ENCODE measurements at regions not wholly inside any gene's neighbourhood (a gene's known extent, or its start where the extent isn't known, plus 50 kb on each side); places are given as distances from the start of the nearest gene placed in this dataset.
"Not testable (repeated sequence)": the region's sequence is repeated elsewhere in the genome, so short reads cannot be mapped to it uniquely, and the experiment has no call there.

DNA sequence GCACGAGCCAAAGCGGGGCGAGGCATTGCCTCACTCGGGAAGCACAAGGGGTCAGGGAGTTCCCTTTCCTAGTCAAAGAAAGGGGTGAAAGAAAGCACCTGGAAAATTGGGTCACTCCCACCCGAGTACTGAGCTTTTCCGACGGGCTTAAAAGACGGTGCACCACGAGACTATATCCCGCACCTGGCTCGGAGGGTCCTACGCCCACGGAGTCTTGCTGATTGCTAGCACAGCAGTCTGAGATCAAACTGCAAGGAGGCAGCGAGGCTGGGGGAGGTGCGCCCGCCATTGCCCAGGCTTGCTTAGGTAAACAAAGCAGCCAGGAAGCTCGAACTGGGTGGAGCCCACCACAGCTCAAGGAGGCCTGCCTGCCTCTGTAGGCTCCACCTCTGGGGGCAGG lies 172.2 kb upstream of the KCNH8 start:
- BruUV-seq (replicated peaks); DNase-seq (ENCODE audit: extremely low read depth in 1 of 4, low spot score in 3 of 4); intact Hi-C loops (cut with micrococcal nuclease); H3K9me3 ChIP-seq (replicated peaks; ENCODE audit: control insufficient read depth, insufficient read depth, low read depth, low read length); H3K27ac ChIP-seq (ENCODE audit: extremely low read depth, low read depth, low read length); FAIRE-seq; H3K4me3 ChIP-seq; H2AFZ ChIP-seq (ENCODE audit: low read depth, low read length); H3K9me1 ChIP-seq (ENCODE audit: control insufficient read depth, insufficient read depth, low read length); H3K4me1 ChIP-seq (replicated peaks in 1 of 2; ENCODE audit: control insufficient read depth in 2 of 2, insufficient read depth in 2 of 2, low read length in 2 of 2); H4K20me1 ChIP-seq (replicated peaks; ENCODE audit: control insufficient read depth, insufficient read depth, low read length); H3K79me2 ChIP-seq (ENCODE audit: control insufficient read depth, insufficient read depth, low read length); H3K27me3 ChIP-seq (ENCODE audit: control insufficient read depth in 2 of 2, insufficient read depth in 2 of 2, low read length in 2 of 2); H3K36me3 ChIP-seq (ENCODE audit: control insufficient read depth, insufficient read depth, low read length); in situ Hi-C loops (cut with MboI); H3K9ac ChIP-seq (ENCODE audit: insufficient read depth in 1 of 2, low read depth in 2 of 2, low read length in 2 of 2); ATAC-seq; POLR2A ChIA-PET; H3K4me2 ChIP-seq (ENCODE audit: insufficient read depth, low read length); CTCF ChIA-PET (ENCODE audit: low intra/inter-chr PET ratio): not testable (repeated sequence)
- 0% methylated on average over 11 of the region's 17 CpGs for WGBS (ENCODE audit: insufficient coverage, low coverage, missing lambda C conversion rate)

DNA sequence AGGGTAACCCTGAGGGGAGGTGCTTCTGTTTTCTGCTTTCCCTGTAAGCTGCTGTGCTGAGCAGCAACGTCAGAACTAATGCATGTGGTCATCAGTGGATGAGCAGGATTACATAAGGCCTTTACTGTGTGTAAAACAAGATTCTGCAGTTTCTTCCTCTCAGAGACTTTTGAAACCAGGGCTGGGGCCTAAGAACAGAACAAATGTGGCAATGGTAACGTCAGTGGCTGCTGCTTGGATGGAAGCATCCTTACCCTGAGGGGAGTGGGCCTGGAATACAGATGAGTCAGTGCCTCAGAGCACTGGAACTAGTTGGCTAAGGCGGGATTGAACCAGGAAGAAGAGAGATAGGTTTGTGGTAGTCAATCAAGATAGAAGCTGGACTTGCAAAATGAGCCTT lies 180.2 kb upstream of the KCNH8 start:
- FAIRE-seq (no peak), DNase-seq (ENCODE audit: extremely low read depth in 1 of 4, low spot score in 3 of 4) (no peak), ATAC-seq (no peak)
- WGBS (ENCODE audit: insufficient coverage, low coverage, missing lambda C conversion rate), result 2% methylated on average over 3 of the region's 3 CpGs
- POLR2A ChIA-PET, result no interaction called here
- no peaks in the 10 kb centered on the region for H3K9me3 ChIP-seq (replicated peaks; ENCODE audit: control insufficient read depth, insufficient read depth, low read depth, low read length)
- no TSS peak for BruUV-seq (replicated peaks)
- no peaks in the 10 kb centered on the region for H3K27me3 ChIP-seq (ENCODE audit: control insufficient read depth in 2 of 2, insufficient read depth in 2 of 2, low read length in 2 of 2)
- TF ChIP-seq LARP7 (IDR thresholded peaks at IDR 0.05) (no peak), ZNF583 (CRISPR knock-in tag; IDR thresholded peaks at IDR 0.05) (no peak), CREB5 (CRISPR knock-in tag; IDR thresholded peaks at IDR 0.05) (no peak), TSC22D4 (tag; IDR thresholded peaks at IDR 0.05) (no peak), ARID2 (IDR thresholded peaks at IDR 0.05) (no peak), SIRT6 (IDR thresholded peaks at IDR 0.05; ENCODE audit: low read depth, low read length) (no peak), GATAD2A (IDR thresholded peaks at IDR 0.05) (no peak), SLC30A9 (CRISPR knock-in tag; IDR thresholded peaks at IDR 0.05) (no peak), ZNF79 (CRISPR knock-in tag; IDR thresholded peaks at IDR 0.05; ENCODE audit: low read depth) (no peak), FOXJ3 (CRISPR knock-in tag; IDR thresholded peaks at IDR 0.05) (no peak), GABPB2 (CRISPR knock-in tag; conservative IDR thresholded peaks at IDR 0.05) (no peak), CCNT2 (IDR thresholded peaks at IDR 0.05; ENCODE audit: borderline replicate concordance, extremely low read depth, insufficient read length, low read depth, low read length) (no peak), CEBPG (CRISPR knock-in tag; IDR thresholded peaks at IDR 0.05) (no peak), CEBPG (tag; conservative IDR thresholded peaks at IDR 0.05 in 1 of 2, IDR thresholded peaks at IDR 0.05 in 1 of 2) (no peak), ADNP (tag; IDR thresholded peaks at IDR 0.05) (no peak), NEUROD1 (IDR thresholded peaks at IDR 0.05; ENCODE audit: borderline replicate concordance, low read depth, low read length, partially characterized antibody) (no peak), ZNF778 (CRISPR knock-in tag; IDR thresholded peaks at IDR 0.05) (no peak), PTRF (tag; IDR thresholded peaks at IDR 0.05) (no peak)
- no peak overlapping the region for H2AFZ ChIP-seq (ENCODE audit: low read depth, low read length)
- no peak overlapping the region for H3K27ac ChIP-seq (ENCODE audit: extremely low read depth, low read depth, low read length)
- intact Hi-C loops (cut with micrococcal nuclease) (no loop called here), in situ Hi-C loops (cut with MboI) (no loop called here)
- no peak overlapping the region for H3K4me3 ChIP-seq
- H3K9me1 ChIP-seq (ENCODE audit: control insufficient read depth, insufficient read depth, low read length), result no peaks in the 10 kb centered on the region
- no peaks in the 10 kb centered on the region for H3K36me3 ChIP-seq (ENCODE audit: control insufficient read depth, insufficient read depth, low read length)
- no peaks in the 10 kb centered on the region for H3K4me1 ChIP-seq (replicated peaks in 1 of 2; ENCODE audit: control insufficient read depth in 2 of 2, insufficient read depth in 2 of 2, low read length in 2 of 2)
- no peaks in the 10 kb centered on the region for H4K20me1 ChIP-seq (replicated peaks; ENCODE audit: control insufficient read depth, insufficient read depth, low read length)
- H3K79me2 ChIP-seq (ENCODE audit: control insufficient read depth, insufficient read depth, low read length), result no peaks in the 10 kb centered on the region
- H3K9ac ChIP-seq (ENCODE audit: insufficient read depth in 1 of 2, low read depth in 2 of 2, low read length in 2 of 2), result no peak overlapping the region
- no peak overlapping the region for H3K4me2 ChIP-seq (ENCODE audit: insufficient read depth, low read length)
- CTCF ChIA-PET (ENCODE audit: low intra/inter-chr PET ratio), result no interaction called here

Measured in K562 (cell line).